SK-N-SH (cell line): ENCODE measurements at regions not wholly inside any gene's neighbourhood (a gene's known extent, or its start where the extent isn't known, plus 50 kb on each side); places are given as distances from the start of the nearest gene placed in this dataset.

Source experiments
- CHD2 ChIP-seq: fragments of 150-350 bp; IDR thresholded peaks from 2 replicates; pipeline ENCODE4 v1.6.1; 2018; ENCODE audit warnings: low read length; ENCODE audit not compliant: partially characterized antibody
- POLR2AphosphoS5 ChIP-seq: IDR thresholded peaks from 2 replicates; pipeline ENCODE4 v1.6.1; 2012; ENCODE audit warnings: low read depth, low read length
- SIN3A ChIP-seq: IDR thresholded peaks from 2 replicates; pipeline ENCODE4 v1.6.1; 2012; ENCODE audit warnings: low read depth, mild to moderate bottlenecking, low read length, moderate library complexity, borderline replicate concordance
- TAF1 ChIP-seq: IDR thresholded peaks from 2 replicates; pipeline ENCODE4 v1.6.1; 2012; ENCODE audit warnings: low read depth, mild to moderate bottlenecking, low read length, moderate library complexity, borderline replicate concordance
- TF ChIP-seq, protein P1 (sequence below): fragments of 200-600 bp; sonication (generic); IDR thresholded peaks from 2 replicates; pipeline ENCODE4 v1.6.1; 2017; ENCODE audit warnings: antibody characterized with exemption, mild to moderate bottlenecking, moderate library complexity
- TF ChIP-seq, protein P2 (sequence below): fragments of 150-350 bp; IDR thresholded peaks from 2 replicates; pipeline ENCODE4 v1.6.1; 2017; ENCODE audit warnings: antibody characterized with exemption, low read length, low read depth, borderline replicate concordance
- TF ChIP-seq, protein P3 (sequence below): IDR thresholded peaks from 2 replicates; pipeline ENCODE4 v1.4.0; 2012; ENCODE audit warnings: low read depth

DNA sequence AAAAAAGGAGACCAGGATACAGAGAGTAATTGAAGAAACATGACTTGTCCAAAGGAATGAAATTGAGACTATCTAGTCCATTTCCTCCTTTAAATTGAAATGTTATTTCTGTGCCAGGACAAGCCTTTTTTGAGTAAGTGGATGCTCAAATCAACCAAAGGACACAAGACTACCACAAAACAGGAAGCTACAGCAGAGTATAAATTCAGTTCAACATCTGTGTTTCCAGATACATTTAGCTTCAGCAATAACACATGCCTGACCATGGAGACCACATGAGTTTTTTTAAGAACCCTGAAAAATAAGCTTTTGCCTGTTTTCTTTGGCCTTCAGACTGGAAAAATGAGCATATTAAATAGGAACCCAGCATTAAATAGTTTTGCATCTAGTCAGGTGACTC lies 707.5 kb downstream of the ZWINT start:
- TF ChIP-seq, protein P1, sequence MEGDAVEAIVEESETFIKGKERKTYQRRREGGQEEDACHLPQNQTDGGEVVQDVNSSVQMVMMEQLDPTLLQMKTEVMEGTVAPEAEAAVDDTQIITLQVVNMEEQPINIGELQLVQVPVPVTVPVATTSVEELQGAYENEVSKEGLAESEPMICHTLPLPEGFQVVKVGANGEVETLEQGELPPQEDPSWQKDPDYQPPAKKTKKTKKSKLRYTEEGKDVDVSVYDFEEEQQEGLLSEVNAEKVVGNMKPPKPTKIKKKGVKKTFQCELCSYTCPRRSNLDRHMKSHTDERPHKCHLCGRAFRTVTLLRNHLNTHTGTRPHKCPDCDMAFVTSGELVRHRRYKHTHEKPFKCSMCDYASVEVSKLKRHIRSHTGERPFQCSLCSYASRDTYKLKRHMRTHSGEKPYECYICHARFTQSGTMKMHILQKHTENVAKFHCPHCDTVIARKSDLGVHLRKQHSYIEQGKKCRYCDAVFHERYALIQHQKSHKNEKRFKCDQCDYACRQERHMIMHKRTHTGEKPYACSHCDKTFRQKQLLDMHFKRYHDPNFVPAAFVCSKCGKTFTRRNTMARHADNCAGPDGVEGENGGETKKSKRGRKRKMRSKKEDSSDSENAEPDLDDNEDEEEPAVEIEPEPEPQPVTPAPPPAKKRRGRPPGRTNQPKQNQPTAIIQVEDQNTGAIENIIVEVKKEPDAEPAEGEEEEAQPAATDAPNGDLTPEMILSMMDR, result no peak
- TF ChIP-seq TAF1, result no peak
- TF ChIP-seq, protein P2, sequence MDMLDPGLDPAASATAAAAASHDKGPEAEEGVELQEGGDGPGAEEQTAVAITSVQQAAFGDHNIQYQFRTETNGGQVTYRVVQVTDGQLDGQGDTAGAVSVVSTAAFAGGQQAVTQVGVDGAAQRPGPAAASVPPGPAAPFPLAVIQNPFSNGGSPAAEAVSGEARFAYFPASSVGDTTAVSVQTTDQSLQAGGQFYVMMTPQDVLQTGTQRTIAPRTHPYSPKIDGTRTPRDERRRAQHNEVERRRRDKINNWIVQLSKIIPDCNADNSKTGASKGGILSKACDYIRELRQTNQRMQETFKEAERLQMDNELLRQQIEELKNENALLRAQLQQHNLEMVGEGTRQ, result no peak
- TF ChIP-seq, protein P3, sequence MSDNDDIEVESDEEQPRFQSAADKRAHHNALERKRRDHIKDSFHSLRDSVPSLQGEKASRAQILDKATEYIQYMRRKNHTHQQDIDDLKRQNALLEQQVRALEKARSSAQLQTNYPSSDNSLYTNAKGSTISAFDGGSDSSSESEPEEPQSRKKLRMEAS, result no peak
- TF ChIP-seq POLR2AphosphoS5, result no peak
- TF ChIP-seq CHD2, result no peak
- TF ChIP-seq SIN3A, result no peak
